Stimulated activated naive CD8-positive, alpha-beta T cell treated with anti-CD3 and anti-CD28 coated beads, Interleukin-15, Interleukin-2, amounts not matched to agents 100 ng/mL and 50 ng/mL, for 24 hours (primary cell): ENCODE measurements at regions not wholly inside any gene's neighbourhood (a gene's known extent, or its start where the extent isn't known, plus 50 kb on each side); places are given as distances from the start of the nearest gene placed in this dataset.
"Not testable (repeated sequence)": the region's sequence is repeated elsewhere in the genome, so short reads cannot be mapped to it uniquely, and the experiment has no call there.

ENCODE experiments used
- H3K27ac Mint-ChIP-seq: one replicate; pipeline ENCODE4 v1.8.0; 2021; ENCODE audit warnings: mild to moderate bottlenecking, mixed read lengths
- H3K27me3 Mint-ChIP-seq: one replicate; pipeline ENCODE4 v1.8.0; 2021; ENCODE audit warnings: mixed read lengths
- H3K36me3 Mint-ChIP-seq: one replicate; pipeline ENCODE4 v1.8.0; 2021; ENCODE audit warnings: low read depth, mixed read lengths
- H3K4me1 Mint-ChIP-seq: one replicate; pipeline ENCODE4 v1.8.0; 2021; ENCODE audit warnings: low read depth, mixed read lengths
- H3K4me3 Mint-ChIP-seq: one replicate; pipeline ENCODE4 v1.8.0; 2021; ENCODE audit warnings: mild to moderate bottlenecking, mixed read lengths
- H3K9me3 Mint-ChIP-seq: one replicate; pipeline ENCODE4 v1.8.0; 2021; ENCODE audit warnings: mixed read lengths

DNA sequence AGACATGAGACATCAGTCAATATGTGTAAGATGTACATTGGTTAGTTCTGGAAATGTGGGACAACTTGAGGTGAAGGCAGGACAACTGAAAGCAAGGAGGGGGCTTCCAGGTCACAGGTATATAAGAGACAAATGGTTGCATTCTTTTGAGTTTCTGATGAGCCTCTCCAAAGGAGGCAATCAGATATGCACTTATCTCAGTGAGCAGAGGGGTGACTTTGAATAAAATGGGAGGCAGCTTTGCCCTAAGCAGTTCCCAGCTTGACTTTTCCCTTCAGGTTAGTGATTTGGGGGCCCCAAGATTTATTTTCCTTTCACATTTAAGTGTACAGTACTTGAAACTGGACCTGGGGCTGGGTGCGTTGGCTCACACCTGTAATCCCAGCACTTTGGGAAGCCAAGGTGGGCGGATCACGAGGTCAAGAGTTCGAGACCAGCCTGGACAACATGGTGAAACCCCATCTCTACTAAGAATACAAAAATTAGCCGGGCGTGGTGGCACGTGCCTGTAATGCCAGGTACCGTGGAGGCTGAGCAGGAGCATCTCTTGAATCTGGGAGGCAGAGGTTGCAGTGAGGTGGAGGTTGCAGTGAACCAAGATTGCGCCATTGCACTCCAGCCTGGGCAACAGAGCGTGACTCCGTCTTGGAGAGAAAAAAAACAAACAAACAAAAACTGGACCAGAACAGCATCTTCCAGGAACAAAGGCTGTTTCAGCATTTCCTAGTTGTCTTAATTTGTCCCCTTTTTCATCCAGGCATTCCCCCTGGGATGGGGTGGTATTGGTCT is 130.9 kb upstream of the ZNF746 start:
- H3K9me3 Mint-ChIP-seq, H3K36me3 Mint-ChIP-seq, H3K4me1 Mint-ChIP-seq, H3K4me3 Mint-ChIP-seq, H3K27ac Mint-ChIP-seq, H3K27me3 Mint-ChIP-seq: not testable (repeated sequence)

DNA sequence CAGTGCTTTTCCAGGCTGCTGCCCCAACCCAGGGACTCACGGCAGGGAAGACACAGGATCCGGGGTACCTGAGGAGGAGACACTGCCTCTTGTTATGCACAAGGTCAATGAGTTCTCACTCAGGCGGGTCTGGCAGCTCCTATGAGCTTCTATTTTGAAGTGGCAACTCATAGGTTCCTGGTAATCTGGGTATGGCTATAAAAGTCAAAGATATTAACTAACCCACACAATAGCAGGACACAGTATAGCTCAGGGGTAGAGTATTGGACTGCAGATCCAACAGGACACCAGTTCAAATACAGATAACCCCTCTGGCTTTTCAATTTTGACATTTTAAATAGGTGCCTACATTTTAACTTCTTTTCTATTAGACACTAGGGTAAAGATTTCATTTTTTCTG is 130.3 kb upstream of the ZNF746 start:
- Mint-ChIP-seq H3K9me3 (no peaks in the 10 kb centered on the region), H3K4me1 (peaks cover 16% of the 10 kb centered on the region), H3K27ac (no peak overlapping the region), H3K27me3 (peaks cover 6% of the 10 kb centered on the region), H3K36me3 (no peaks in the 10 kb centered on the region), H3K4me3 (no peak overlapping the region)

DNA sequence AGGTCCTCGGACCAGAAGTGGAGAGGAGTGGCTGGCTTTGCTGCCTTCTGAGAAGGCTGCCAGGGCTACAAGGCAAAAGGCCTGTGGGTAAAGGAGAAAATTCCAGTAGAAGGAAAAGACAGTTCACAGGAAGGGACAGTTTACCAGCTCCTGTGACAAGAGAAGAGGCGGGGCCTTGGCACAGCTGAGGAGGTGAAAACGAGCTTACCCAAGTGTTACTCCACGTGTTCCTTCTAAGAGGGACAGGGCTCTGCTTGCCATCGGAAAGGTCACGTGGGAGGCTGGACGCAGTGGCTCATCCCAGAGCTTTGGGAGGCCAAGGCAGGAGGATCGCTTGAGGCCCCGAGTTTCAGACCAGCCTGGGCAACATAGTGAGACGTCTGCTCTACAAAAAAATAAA is 129.4 kb upstream of the ZNF746 start:
- Mint-ChIP-seq H3K36me3 (peaks cover 3% of the 10 kb centered on the region), H3K4me3 (no peak overlapping the region), H3K4me1 (peaks cover 26% of the 10 kb centered on the region), H3K27me3 (peaks cover 6% of the 10 kb centered on the region), H3K27ac (no peak overlapping the region), H3K9me3 (no peaks in the 10 kb centered on the region)

DNA sequence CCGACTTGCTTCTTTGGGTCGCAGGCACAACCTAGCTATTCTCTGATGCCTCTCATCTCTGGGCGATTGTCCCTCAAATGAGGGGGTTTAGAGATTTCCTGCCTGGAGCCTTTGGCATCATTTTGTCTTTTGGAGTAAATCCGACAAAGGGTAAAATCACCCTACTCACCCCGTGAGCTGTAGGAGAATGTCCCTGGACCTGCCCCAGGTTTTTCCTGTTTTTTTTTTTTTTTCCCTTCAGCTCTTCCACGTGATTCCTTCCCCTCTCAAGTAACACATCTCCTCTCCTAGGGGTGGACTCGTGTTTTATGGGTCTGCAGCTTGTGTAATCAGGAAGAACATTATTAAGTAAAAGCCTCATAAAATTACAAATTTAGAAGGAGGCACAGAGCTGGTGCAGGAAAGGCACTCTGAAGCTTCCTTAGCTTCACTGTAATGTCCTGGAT is 128.4 kb upstream of the ZNF746 start:
- H3K9me3 Mint-ChIP-seq = no peaks in the 10 kb centered on the region
- H3K27me3 Mint-ChIP-seq = peaks cover 6% of the 10 kb centered on the region
- peaks cover 8% of the 10 kb centered on the region for H3K36me3 Mint-ChIP-seq
- H3K27ac Mint-ChIP-seq = no peak overlapping the region
- peaks cover 36% of the 10 kb centered on the region for H3K4me1 Mint-ChIP-seq
- H3K4me3 Mint-ChIP-seq = no peak overlapping the region

DNA sequence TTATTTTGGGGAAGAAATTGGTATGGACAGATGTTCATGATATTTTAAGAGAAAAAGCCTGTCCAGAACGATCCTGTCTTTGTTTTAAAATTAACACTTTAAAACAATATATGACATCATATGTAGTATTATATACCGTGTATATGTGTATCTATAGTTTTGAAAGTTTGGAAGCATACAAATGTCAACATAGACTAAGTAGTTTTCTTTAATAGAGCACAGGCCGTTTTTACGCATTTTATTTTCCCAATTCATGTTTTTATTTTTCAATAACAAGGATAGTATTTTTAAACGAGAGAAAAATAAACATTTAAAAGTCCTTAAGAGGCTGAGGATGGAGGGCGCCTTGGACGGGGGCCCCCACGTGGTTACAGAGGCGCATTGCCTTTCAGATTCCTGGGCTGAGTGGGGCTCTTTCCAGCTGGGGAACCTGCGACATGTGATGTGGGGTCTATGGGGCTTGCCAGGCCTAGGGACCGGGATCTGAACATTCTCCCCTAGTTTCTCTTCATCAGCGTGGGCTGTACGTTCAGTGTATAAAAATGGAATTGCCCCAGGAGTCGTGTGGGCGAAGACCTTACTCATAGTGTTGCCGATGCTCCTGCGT is 127.8 kb upstream of the ZNF746 start:
- Mint-ChIP-seq H3K4me3 (peak overlapping the region; percentile 82), H3K27me3 (peaks cover 6% of the 10 kb centered on the region), H3K36me3 (peaks cover 13% of the 10 kb centered on the region), H3K4me1 (peaks cover 41% of the 10 kb centered on the region), H3K9me3 (no peaks in the 10 kb centered on the region), H3K27ac (peak overlapping the region; percentile 8)

DNA sequence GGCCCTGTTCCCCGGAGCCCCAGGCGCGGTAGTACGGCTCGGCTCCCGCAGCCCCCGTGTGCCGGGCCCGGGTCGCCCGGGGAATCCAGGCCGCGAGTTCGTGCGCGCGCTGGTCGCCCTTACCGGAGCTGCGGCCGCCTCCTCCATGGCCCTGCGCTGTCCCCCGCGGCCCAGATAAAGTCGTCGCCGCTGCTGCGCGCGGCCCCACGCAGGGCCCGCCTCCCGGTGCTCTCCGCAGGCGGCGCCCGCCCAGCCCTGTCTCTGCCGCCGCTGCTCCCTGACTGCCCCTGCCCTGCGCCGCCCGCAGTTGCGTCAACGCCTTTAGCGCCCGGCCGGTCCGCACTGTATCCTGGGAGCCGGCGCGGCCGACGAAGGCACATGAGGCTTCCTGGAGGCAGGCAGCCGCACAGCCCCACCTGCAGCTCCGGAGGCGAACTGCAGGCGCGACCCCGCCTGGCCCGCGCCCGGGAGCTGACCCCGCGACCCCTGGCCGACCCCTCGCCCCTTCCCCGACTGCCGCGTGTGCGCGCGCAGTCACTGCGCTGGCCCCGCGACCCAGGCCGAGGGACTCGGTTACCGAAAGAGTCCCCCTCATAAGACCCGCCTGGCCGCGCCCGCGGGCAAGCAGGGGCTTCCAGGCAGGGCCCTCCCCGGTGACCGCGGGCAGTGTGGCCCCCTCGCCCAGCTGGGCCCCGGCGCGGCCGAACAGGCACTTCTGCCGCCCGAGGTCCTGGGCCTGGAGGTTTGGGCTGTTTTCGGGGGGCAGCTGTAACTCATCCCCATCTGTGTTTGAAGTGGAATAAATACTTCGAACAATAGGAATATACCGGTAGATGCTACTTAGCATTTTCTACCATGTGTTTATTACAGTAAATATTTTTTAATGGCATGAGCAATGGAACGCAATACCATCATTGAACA is 127.1 kb upstream of the ZNF746 start:
- H3K27me3 Mint-ChIP-seq = peaks cover 6% of the 10 kb centered on the region
- H3K4me1 Mint-ChIP-seq = peaks cover 45% of the 10 kb centered on the region
- peak overlapping the region; percentile 21 for H3K27ac Mint-ChIP-seq
- no peaks in the 10 kb centered on the region for H3K9me3 Mint-ChIP-seq
- H3K36me3 Mint-ChIP-seq = peaks cover 21% of the 10 kb centered on the region
- peak overlapping the region; percentile 82 for H3K4me3 Mint-ChIP-seq

DNA sequence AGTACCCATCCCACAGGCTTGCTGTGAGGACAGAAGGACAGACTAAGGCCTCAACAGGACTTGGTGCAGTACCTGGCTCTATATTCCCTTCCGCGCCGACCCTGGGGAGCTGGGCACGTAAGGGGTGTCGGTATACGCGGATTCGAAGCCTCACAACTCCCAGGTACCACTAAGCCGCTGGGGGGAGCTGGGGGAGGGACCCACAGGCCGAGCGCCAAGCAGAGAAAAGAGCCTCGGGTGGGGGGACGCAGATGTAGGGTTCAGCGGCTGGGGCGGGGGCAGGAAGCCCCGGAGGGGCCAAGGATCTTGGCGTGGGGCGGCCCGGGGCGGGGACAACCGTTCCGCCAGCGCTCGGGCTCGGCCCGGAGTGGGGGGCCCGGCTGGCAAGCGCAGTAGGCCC is 126.4 kb upstream of the ZNF746 start:
- Mint-ChIP-seq H3K36me3 (peaks cover 28% of the 10 kb centered on the region), H3K9me3 (no peaks in the 10 kb centered on the region), H3K27ac (peak overlapping the region; percentile 76), H3K4me1 (peaks cover 45% of the 10 kb centered on the region), H3K27me3 (peaks cover 6% of the 10 kb centered on the region), H3K4me3 (peak overlapping the region; percentile 96)

DNA sequence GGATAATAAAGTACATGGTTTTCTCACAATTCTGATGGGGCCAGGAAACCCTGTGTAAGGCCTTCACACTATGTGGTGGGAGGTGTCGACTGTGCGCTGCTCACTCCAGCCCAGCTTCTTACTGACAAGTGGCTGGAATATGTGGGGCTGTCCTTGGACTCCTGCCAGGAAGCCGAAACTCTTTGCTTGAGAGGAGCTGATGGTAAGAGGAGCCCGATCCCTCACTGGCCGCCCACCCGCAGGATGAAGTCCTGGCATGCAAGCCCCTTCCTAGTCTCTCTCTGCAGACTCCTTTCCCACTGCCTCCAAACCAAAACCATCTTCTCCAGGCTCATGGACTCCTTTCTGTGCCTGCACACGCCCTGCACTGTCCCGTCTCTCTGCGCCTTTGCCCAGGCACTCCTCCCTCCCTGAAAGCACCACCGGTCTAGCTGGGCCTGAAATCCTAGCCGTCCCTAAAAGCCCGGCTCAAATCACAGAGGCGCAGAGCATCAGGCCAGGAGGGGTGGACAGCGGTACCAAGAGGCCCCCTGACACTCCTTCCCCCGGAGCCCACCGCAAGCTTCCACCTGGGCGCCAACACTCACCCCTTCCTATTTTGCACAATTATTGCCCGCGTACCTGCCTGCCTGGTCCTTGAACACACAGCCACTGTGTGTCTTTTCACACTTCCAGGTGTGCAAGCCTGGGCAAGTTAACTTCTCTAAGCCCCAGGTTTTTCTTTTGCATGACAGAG is 125.8 kb upstream of the ZNF746 start:
- Mint-ChIP-seq H3K4me3 (peak overlapping the region; percentile 96), H3K36me3 (peaks cover 33% of the 10 kb centered on the region), H3K4me1 (peaks cover 45% of the 10 kb centered on the region), H3K27ac (peak overlapping the region; percentile 76)
- H3K27me3 Mint-ChIP-seq, H3K9me3 Mint-ChIP-seq: not testable (repeated sequence)

DNA sequence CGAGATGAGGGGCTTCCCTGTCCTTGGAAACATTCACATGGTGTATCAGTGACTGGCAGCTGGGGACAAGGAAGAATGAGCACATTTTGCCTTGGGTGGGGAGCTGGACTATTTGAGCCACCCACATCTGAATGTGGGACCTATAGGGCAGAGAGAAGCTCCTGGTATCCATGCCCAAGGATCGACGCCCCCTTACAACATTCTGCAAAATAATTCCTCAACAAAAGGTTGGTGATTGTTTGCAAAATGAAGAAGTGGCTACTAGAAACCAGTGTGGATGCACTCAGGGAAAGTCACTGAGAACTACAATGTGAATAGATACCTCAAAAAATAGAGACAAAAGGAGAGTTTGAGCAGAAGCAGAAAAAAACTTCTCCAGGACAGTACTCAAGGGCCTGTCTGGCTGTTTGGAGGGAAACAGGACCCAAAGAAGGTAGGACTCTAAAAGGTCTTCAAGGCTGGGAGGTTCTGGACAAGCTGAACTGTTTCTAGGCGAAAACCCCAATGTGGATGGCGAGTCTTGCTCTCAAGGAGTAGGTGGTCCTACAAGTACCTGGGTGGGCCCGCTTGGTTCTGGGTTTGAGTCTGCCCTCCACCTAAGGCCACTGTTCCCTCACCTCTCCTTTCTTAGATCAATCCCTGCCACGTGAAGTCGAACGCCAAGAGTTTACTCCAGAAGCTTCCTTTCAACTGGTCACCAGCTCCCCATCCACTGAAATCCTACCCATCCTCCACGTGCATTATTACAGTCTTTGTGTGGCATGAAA is 125.0 kb upstream of the ZNF746 start:
- H3K27ac Mint-ChIP-seq = peak overlapping the region; percentile 75
- peak overlapping the region; percentile 96 for H3K4me3 Mint-ChIP-seq
- no peaks in the 10 kb centered on the region for H3K9me3 Mint-ChIP-seq
- peaks cover 45% of the 10 kb centered on the region for H3K4me1 Mint-ChIP-seq
- H3K36me3 Mint-ChIP-seq = peaks cover 40% of the 10 kb centered on the region
- peaks cover 3% of the 10 kb centered on the region for H3K27me3 Mint-ChIP-seq

DNA sequence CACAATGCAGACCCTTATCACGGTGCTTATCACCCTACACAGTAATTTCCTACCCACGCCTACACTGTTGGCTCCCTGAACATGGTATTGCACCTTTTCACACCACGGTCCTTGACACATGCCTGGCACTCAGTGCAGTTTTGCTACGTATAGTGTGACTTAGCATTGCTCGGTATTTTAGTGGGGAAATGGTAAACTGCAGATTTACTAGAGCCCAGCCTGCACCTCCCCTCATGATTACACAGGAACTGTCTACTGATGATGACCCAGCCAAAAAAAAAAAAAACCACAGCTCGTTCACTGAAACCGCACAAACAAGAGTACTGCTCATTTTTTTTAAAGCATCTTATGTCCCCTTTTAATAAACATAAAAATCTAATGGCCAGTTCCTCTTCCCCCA is 124.2 kb upstream of the ZNF746 start:
- Mint-ChIP-seq H3K27me3 (peaks cover 2% of the 10 kb centered on the region), H3K36me3 (peaks cover 49% of the 10 kb centered on the region), H3K4me1 (peaks cover 45% of the 10 kb centered on the region), H3K4me3 (peak overlapping the region; percentile 96), H3K27ac (peak overlapping the region; percentile 75), H3K9me3 (no peaks in the 10 kb centered on the region)

DNA sequence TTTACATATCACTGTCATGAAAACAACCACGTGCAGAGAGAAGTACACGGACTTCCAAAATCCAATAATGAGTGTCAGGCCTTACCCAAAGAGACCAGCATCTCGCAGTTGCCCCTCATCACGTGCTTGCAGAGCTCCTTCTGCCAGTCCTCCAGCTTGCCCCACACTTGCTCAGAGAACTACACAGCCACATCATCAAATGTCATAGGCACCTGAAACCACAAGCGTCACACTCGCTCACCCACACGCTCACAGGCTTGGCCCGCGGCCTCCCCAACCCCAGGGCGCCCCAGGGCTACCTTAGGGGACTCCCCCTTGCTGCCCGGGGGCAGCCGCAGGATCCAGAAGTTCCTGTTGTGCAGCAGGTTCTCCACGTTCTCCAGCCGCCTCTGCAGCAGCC is 123.4 kb upstream of the ZNF746 start:
- Mint-ChIP-seq H3K4me3 (peak overlapping the region; percentile 59), H3K36me3 (peaks cover 57% of the 10 kb centered on the region), H3K9me3 (no peaks in the 10 kb centered on the region), H3K4me1 (peaks cover 45% of the 10 kb centered on the region), H3K27me3 (no peaks in the 10 kb centered on the region), H3K27ac (peak overlapping the region; percentile 82)

DNA sequence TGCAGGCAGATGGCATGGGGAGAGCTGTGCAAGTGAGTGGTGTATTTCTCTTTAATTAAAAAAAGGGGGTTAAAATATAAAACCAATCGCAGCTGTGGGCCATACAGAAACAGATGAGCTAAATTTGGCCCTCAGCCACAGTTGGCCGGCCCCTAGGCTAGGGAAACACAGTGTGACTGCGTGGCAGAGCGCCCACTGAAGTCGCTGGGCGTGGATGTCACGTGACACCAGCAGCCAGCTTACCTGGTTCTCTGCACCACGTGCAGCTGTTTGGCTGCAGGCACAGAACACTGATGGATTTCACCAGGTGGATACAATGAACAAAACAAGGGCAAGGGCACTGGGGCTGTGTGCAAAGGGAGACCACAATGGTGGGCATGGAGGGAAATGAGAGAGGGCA is 119.3 kb upstream of the ZNF746 start:
- Mint-ChIP-seq H3K27ac (no peak overlapping the region), H3K4me1 (peaks cover 18% of the 10 kb centered on the region), H3K4me3 (no peak overlapping the region), H3K36me3 (peaks cover 94% of the 10 kb centered on the region), H3K27me3 (no peaks in the 10 kb centered on the region), H3K9me3 (no peaks in the 10 kb centered on the region)

DNA sequence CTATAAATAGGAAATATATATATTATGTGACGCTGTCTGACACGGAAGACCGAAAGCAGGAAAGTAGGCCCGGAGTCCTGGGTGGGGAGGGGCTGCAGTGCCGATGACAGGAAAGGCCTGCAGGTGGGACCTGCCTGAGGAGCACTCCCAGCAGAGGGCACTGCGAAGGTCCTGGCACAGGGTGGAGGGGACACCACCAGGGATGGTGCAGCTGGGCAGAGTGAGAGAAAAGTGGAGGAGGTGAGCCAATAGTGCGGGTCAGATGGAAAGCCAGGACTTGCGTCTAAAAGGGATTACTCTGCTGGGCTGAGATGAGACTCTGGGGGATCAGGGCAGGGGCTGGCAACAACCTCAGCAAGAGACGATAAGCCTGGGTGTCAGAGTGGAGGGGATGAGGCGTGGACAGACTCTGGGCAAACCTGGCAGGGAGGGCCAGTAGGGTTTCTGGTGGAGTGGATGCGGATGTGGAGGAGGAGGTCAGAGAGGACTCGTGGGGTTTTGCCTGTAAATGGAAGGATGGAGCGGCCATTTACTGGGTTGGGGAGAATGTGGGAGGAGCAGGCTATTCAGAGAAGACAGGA is 118.2 kb upstream of the ZNF746 start:
- H3K4me3 Mint-ChIP-seq = no peak overlapping the region
- no peaks in the 10 kb centered on the region for H3K9me3 Mint-ChIP-seq
- no peak overlapping the region for H3K27ac Mint-ChIP-seq
- no peaks in the 10 kb centered on the region for H3K27me3 Mint-ChIP-seq
- peaks cover 97% of the 10 kb centered on the region for H3K36me3 Mint-ChIP-seq
- peaks cover 7% of the 10 kb centered on the region for H3K4me1 Mint-ChIP-seq
